GM11168 (cell line): ENCODE measurements at regions not wholly inside any gene's neighbourhood (a gene's known extent, or its start where the extent isn't known, plus 50 kb on each side); places are given as distances from the start of the nearest gene placed in this dataset.

ENCODE experiments used
- in situ Hi-C: fragments of 300-500 bp; cut with MboI; formaldehyde crosslinking; loops from one replicate; pipeline ENCODE4 v1.12.0; 2022; ENCODE audit warnings: low sequenced_read_pairs; ENCODE audit not compliant: unreplicated experiment

GRCh38 chr2:226411727-226412360, 387.8 kb downstream of the IRS1 start:
- in situ Hi-C loops, result no loop called here

GRCh38 chr2:226411205-226411604, 388.4 kb downstream of the IRS1 start:
- in situ Hi-C loops, result no loop called here

GRCh38 chr2:226410247-226410835, 389.3 kb downstream of the IRS1 start:
- in situ Hi-C loops, result no loop called here

- in situ Hi-C loops, result no loop called here
Observed at GRCh38 chr2:226409134-226409533, 390.5 kb downstream of the IRS1 start.

- in situ Hi-C loops, result no loop called here
Observed at GRCh38 chr2:226408141-226408540, 391.5 kb downstream of the IRS1 start.

- in situ Hi-C loops, result no loop called here
Observed at GRCh38 chr2:226407135-226407534, 392.5 kb downstream of the IRS1 start.

- in situ Hi-C loops, result no loop called here
Observed at GRCh38 chr2:226405465-226405864, 394.2 kb downstream of the IRS1 start.

GRCh38 chr2:226403369-226403768, 396.3 kb downstream of the IRS1 start:
- in situ Hi-C loops, result no loop called here

GRCh38 chr2:226399006-226399405, 400.6 kb downstream of the IRS1 start:
- in situ Hi-C loops, result no loop called here

- in situ Hi-C loops, result no loop called here
Observed at GRCh38 chr2:226398580-226398979, 401.0 kb downstream of the IRS1 start.

- in situ Hi-C loops, result no loop called here
Observed at GRCh38 chr2:226396541-226396940, 403.1 kb downstream of the IRS1 start.

GRCh38 chr2:226387499-226387942, 412.1 kb downstream of the IRS1 start:
- in situ Hi-C loops, result no loop called here

GRCh38 chr2:226383461-226383860, 416.2 kb downstream of the IRS1 start:
- in situ Hi-C loops, result no loop called here

GRCh38 chr2:226380679-226381078, 418.9 kb downstream of the IRS1 start:
- in situ Hi-C loops, result no loop called here

- in situ Hi-C loops, result no loop called here
Observed at GRCh38 chr2:226378753-226379705, 420.6 kb downstream of the IRS1 start.

GRCh38 chr2:226376516-226377180, 423.0 kb downstream of the IRS1 start:
- in situ Hi-C loops, result no loop called here

- in situ Hi-C loops, result loop anchor here (25.0 kb wide), 1 partner anchor 445 kb away; no protein-coding TSS in a partner anchor
Observed at GRCh38 chr2:226366920-226367319, 432.7 kb downstream of the IRS1 start.

GRCh38 chr2:226364217-226364616, 435.4 kb downstream of the IRS1 start:
- in situ Hi-C loops, result loop anchor here (25.0 kb wide), 1 partner anchor 448 kb away; no protein-coding TSS in a partner anchor

- in situ Hi-C loops, result loop anchor here (25.0 kb wide), 1 partner anchor 449 kb away; no protein-coding TSS in a partner anchor
Observed at GRCh38 chr2:226362980-226363379, 436.6 kb downstream of the IRS1 start.

GRCh38 chr2:226360658-226361057, 439.0 kb downstream of the IRS1 start:
- in situ Hi-C loops, result loop anchor here (25.0 kb wide), 1 partner anchor 452 kb away; no protein-coding TSS in a partner anchor
